ENCODE measurements at regions not wholly inside any gene's neighbourhood (a gene's known extent, or its start where the extent isn't known, plus 50 kb on each side); places are given as distances from the start of the nearest gene placed in this dataset.

DNA sequence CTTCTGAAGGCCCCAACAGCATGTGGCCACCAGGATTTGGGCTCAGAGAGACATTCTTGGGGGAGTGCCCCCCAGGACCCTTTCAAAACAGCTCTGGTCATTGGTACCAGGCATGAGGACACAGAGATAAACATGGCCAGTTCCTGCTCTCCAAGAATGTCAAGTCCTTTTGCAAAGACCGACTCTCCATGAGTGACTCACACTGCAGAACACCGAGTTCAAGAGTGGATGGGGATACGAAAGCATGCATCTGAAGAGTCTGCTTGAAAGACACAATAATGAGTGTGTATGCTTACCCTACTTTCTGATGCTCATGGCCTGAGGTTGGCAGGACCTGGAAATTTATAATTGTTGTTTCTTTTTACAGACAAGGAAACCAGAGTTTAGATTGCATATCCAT lies 450.6 kb downstream of the TSN start:
- no peak for DNase-seq
- Histone ChIP-seq H3K27ac (ENCODE audit: low read depth in 1 of 2, low read length in 2 of 2) (no peak overlapping the region), H2AFZ (ENCODE audit: insufficient read depth, low read depth, low read length, poor library complexity, severe bottlenecking) (no peak overlapping the region), H3K9ac (ENCODE audit: insufficient read depth, low read length, poor library complexity, severe bottlenecking) (no peak overlapping the region), H3K4me2 (replicated peaks; ENCODE audit: extremely low read depth, low read length, poor library complexity, severe bottlenecking) (no peak overlapping the region), H3K79me2 (ENCODE audit: insufficient read depth, low read length) (no peaks in the 10 kb centered on the region), H3K9me3 (replicated peaks in 1 of 2; ENCODE audit: control insufficient read depth in 1 of 2, insufficient read depth in 1 of 2, low read length in 2 of 2) (peaks cover 0 to 3% of the 10 kb centered on the region in 2 donors), H3K36me3 (replicated peaks in 1 of 2; ENCODE audit: control insufficient read depth in 1 of 2, insufficient read depth in 2 of 2, low read length in 2 of 2) (no peaks in the 10 kb centered on the region), H4K20me1 (ENCODE audit: insufficient read depth, low read length) (no peaks in the 10 kb centered on the region), H3K27me3 (ENCODE audit: control insufficient read depth in 2 of 2, insufficient read depth in 2 of 2, low read length in 2 of 2) (no peaks in the 10 kb centered on the region), H3K4me3 (replicated peaks in 1 of 3; ENCODE audit: low read depth in 2 of 3, low read length in 3 of 3) (no peak overlapping the region), H3K4me1 (ENCODE audit: control insufficient read depth in 1 of 2, insufficient read depth in 2 of 2, low read length in 2 of 2) (no peaks in the 10 kb centered on the region)
- Mint-ChIP-seq H3K9me3 (peaks cover 0 to 10% (median 2%) of the 10 kb centered on the region in 7 donors), H3K27me3 (ENCODE audit: low read depth in 3 of 3) (peaks cover 0 to 5% (median 0%) of the 10 kb centered on the region in 3 donors), H3K4me3 (no peak overlapping the region), H3K36me3 (no peaks in the 10 kb centered on the region), H3K27ac (no peak overlapping the region), H3K4me1 (no peaks in the 10 kb centered on the region)
- TF ChIP-seq, protein P1, sequence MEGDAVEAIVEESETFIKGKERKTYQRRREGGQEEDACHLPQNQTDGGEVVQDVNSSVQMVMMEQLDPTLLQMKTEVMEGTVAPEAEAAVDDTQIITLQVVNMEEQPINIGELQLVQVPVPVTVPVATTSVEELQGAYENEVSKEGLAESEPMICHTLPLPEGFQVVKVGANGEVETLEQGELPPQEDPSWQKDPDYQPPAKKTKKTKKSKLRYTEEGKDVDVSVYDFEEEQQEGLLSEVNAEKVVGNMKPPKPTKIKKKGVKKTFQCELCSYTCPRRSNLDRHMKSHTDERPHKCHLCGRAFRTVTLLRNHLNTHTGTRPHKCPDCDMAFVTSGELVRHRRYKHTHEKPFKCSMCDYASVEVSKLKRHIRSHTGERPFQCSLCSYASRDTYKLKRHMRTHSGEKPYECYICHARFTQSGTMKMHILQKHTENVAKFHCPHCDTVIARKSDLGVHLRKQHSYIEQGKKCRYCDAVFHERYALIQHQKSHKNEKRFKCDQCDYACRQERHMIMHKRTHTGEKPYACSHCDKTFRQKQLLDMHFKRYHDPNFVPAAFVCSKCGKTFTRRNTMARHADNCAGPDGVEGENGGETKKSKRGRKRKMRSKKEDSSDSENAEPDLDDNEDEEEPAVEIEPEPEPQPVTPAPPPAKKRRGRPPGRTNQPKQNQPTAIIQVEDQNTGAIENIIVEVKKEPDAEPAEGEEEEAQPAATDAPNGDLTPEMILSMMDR (IDR thresholded peaks at IDR 0.05): no peak
- WGBS (ENCODE audit: insufficient coverage): 100% methylated on average over 3 of the region's 3 CpGs
- intact Hi-C loops (cut with micrococcal nuclease): no loop called here

DNA sequence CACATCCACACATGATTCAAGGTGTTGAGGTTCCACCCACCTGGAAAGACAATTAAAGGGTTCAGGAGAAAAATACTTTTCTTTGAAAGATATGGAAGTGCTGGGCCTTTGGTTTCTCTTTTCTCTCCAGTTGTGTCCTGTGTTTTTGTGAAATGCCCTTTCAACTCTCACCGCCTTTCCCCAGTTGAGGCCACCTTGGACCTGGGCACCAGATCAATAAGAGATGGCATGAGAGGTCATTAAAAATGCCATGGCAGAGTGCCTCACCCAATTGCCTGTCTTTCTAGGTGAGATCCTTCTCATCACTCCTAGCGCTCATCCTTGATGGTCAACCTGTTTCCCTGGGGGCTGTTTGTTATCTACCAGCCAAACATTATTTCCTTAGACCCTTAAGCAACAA lies 453.9 kb downstream of the TSN start:
- Mint-ChIP-seq H3K36me3 (no peaks in the 10 kb centered on the region), H3K27ac (no peak overlapping the region), H3K9me3 (peaks cover 0 to 4% (median 2%) of the 10 kb centered on the region in 7 donors), H3K27me3 (ENCODE audit: low read depth in 3 of 3) (peaks cover 0 to 3% (median 1%) of the 10 kb centered on the region in 3 donors), H3K4me3 (no peak overlapping the region), H3K4me1 (no peaks in the 10 kb centered on the region)
- WGBS (ENCODE audit: insufficient coverage): no CpG with 5 or more reads among the region's 2 CpGs
- Histone ChIP-seq H3K4me2 (replicated peaks; ENCODE audit: extremely low read depth, low read length, poor library complexity, severe bottlenecking) (no peak overlapping the region), H3K4me1 (ENCODE audit: control insufficient read depth in 1 of 2, insufficient read depth in 2 of 2, low read length in 2 of 2) (no peaks in the 10 kb centered on the region), H3K79me2 (ENCODE audit: insufficient read depth, low read length) (no peaks in the 10 kb centered on the region), H3K9ac (ENCODE audit: insufficient read depth, low read length, poor library complexity, severe bottlenecking) (no peak overlapping the region), H3K9me3 (replicated peaks in 1 of 2; ENCODE audit: control insufficient read depth in 1 of 2, insufficient read depth in 1 of 2, low read length in 2 of 2) (no peaks in the 10 kb centered on the region), H3K27ac (ENCODE audit: low read depth in 1 of 2, low read length in 2 of 2) (no peak overlapping the region), H2AFZ (ENCODE audit: insufficient read depth, low read depth, low read length, poor library complexity, severe bottlenecking) (no peak overlapping the region), H3K27me3 (ENCODE audit: control insufficient read depth in 2 of 2, insufficient read depth in 2 of 2, low read length in 2 of 2) (no peaks in the 10 kb centered on the region), H4K20me1 (ENCODE audit: insufficient read depth, low read length) (no peaks in the 10 kb centered on the region), H3K4me3 (replicated peaks in 1 of 3; ENCODE audit: low read depth in 2 of 3, low read length in 3 of 3) (no peak overlapping the region), H3K36me3 (replicated peaks in 1 of 2; ENCODE audit: control insufficient read depth in 1 of 2, insufficient read depth in 2 of 2, low read length in 2 of 2) (no peaks in the 10 kb centered on the region)
- TF ChIP-seq, protein P1 (IDR thresholded peaks at IDR 0.05): no peak
- intact Hi-C loops (cut with micrococcal nuclease): no loop called here
- no peak for DNase-seq
